HFF-Myc (cell line): ENCODE measurements at regions not wholly inside any gene's neighbourhood (a gene's known extent, or its start where the extent isn't known, plus 50 kb on each side); places are given as distances from the start of the nearest gene placed in this dataset.

Experiments
- DNase-seq: peaks from one replicate; pipeline ENCODE4 v3.0.0-alpha.2; 2011; ENCODE audit warnings: low read depth; ENCODE audit errors: extremely low read depth
- H3K4me3 ChIP-seq: replicated peaks from 2 replicates; pipeline ENCODE4 v1.5.1; 2011; ENCODE audit warnings: low read depth, mild to moderate bottlenecking, control low read depth, low read length
- CTCF ChIP-seq: IDR thresholded peaks from 2 replicates; pipeline ENCODE4 v1.5.1; 2012; ENCODE audit warnings: mild to moderate bottlenecking, low read depth, low read length, control low read depth; ENCODE audit errors: missing control alignments

- no peak overlapping the region for H3K4me3 ChIP-seq
- DNase-seq = no peak
- no peak for TF ChIP-seq CTCF
Observed at GRCh38 chr7:114788706-114789105, 133.2 kb upstream of the MDFIC start.

GRCh38 chr7:114789161-114789560 lies 132.7 kb upstream of the MDFIC start:
- no peak overlapping the region for H3K4me3 ChIP-seq
- no peak for DNase-seq
- TF ChIP-seq CTCF = no peak

- peak; percentile 52 for DNase-seq
- TF ChIP-seq CTCF = no peak
- H3K4me3 ChIP-seq = no peak overlapping the region
Observed at GRCh38 chr7:114789871-114790311, 132.0 kb upstream of the MDFIC start.

DNA sequence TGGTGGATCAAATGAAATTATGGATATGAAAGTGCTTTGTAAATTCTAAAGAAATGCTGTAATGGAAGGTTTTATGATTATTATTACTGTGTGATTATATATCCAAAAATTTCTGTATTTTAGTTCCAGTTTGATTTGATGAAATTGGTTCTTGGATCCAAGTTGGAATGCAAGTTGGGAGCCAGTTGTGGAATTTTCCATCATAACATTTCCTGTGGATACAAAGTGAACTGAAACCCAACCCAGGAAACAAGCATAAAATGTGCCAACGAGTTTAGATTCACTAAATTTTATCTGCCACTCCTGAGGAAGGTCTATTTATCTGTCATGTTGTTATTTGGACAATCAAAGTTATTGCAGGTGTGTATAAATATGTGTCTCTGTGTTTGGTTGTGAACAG lies 131.4 kb upstream of the MDFIC start:
- no peak for DNase-seq

GRCh38 chr7:114791771-114792170 lies 130.1 kb upstream of the MDFIC start:
- DNase-seq = no peak
- no peak for TF ChIP-seq CTCF
- no peak overlapping the region for H3K4me3 ChIP-seq

More for the DNA sequence above, 131.4 kb upstream of the MDFIC start:
- no peak for TF ChIP-seq CTCF
- H3K4me3 ChIP-seq = no peak overlapping the region

DNA sequence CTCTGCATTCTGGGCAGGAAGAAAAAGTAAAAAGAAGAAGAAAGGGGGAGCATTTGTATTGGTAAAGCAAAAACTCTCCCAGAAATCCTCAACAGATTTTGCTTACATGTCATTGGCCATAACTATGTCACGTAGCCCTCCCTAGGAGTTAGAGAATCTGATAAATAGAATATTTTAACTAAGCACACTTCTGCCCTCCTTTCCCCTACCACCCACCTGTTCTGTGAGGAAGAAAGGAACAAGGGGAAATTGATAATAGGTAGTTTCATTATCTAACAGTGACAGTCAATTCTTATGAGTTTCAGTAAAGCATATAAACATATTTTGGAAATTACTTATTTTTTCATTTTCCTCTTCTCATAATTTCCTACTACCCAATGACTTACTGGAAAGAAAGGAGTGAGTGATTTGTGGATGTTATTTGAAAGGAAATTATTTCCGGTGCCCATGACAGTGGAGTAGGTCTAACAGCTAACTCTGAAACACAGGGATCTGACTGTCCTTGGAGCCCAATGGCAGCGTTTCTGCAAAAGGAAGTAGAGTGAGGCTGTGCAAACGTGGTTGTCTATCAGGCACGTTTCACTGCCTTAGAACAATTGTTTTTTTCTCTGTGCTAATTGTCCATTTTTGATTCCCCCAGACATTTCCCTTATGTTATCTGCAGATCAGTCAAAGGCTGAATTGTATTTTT lies 128.6 kb upstream of the MDFIC start:
- no peak for DNase-seq
- TF ChIP-seq CTCF = no peak

GRCh38 chr7:114795475-114795874 lies 126.4 kb upstream of the MDFIC start:
- DNase-seq = no peak
- H3K4me3 ChIP-seq = no peak overlapping the region
- no peak for TF ChIP-seq CTCF

More for the DNA sequence above, 128.6 kb upstream of the MDFIC start:
- H3K4me3 ChIP-seq = no peak overlapping the region
